GM18520 (cell line): ENCODE measurements at regions not wholly inside any gene's neighbourhood (a gene's known extent, or its start where the extent isn't known, plus 50 kb on each side); places are given as distances from the start of the nearest gene placed in this dataset.

ENCODE experiments used
- ATAC-seq: cut with Tn5 transposase; IDR thresholded peaks from one replicate; pipeline ENCODE4 v1.9.1; 2021; ENCODE audit not compliant: unreplicated experiment

GRCh38 chr2:217216982-217217381, 357.1 kb upstream of the TNP1 start:
- ATAC-seq, result no peak

GRCh38 chr2:217216316-217216715, 356.5 kb upstream of the TNP1 start:
- no peak for ATAC-seq

- no peak for ATAC-seq
Measured at GRCh38 chr2:217215877-217216276, 356.0 kb upstream of the TNP1 start.

- ATAC-seq, result no peak
Measured at GRCh38 chr2:217208867-217209266, 349.0 kb upstream of the TNP1 start.

GRCh38 chr2:217207699-217208010, 347.8 kb upstream of the TNP1 start:
- ATAC-seq, result no peak

GRCh38 chr2:217206907-217207698, 347.2 kb upstream of the TNP1 start:
- no peak for ATAC-seq

GRCh38 chr2:217206016-217206725, 346.3 kb upstream of the TNP1 start:
- no peak for ATAC-seq

- ATAC-seq, result no peak
Measured at GRCh38 chr2:217204358-217204757, 344.5 kb upstream of the TNP1 start.

GRCh38 chr2:217203086-217203485, 343.2 kb upstream of the TNP1 start:
- ATAC-seq, result no peak

GRCh38 chr2:217199255-217199630, 339.4 kb upstream of the TNP1 start:
- ATAC-seq, result no peak

GRCh38 chr2:217195658-217196446, 336.0 kb upstream of the TNP1 start:
- no peak for ATAC-seq

- no peak for ATAC-seq
Measured at GRCh38 chr2:217195016-217195415, 335.2 kb upstream of the TNP1 start.

- ATAC-seq, result no peak
Measured at GRCh38 chr2:217193431-217194340, 333.8 kb upstream of the TNP1 start.

GRCh38 chr2:217192366-217192765, 332.5 kb upstream of the TNP1 start:
- ATAC-seq, result no peak

GRCh38 chr2:217189747-217190146, 329.9 kb upstream of the TNP1 start:
- ATAC-seq, result no peak

- no peak for ATAC-seq
Measured at GRCh38 chr2:217189131-217189530, 329.3 kb upstream of the TNP1 start.

GRCh38 chr2:217186668-217187159, 326.9 kb upstream of the TNP1 start:
- ATAC-seq, result no peak

- ATAC-seq, result no peak
Measured at GRCh38 chr2:217186152-217186551, 326.3 kb upstream of the TNP1 start.

GRCh38 chr2:217185265-217185995, 325.6 kb upstream of the TNP1 start:
- no peak for ATAC-seq

- no peak for ATAC-seq
Measured at GRCh38 chr2:217184242-217184641, 324.4 kb upstream of the TNP1 start.
